NB4 (cell line): ENCODE measurements at regions not wholly inside any gene's neighbourhood (a gene's known extent, or its start where the extent isn't known, plus 50 kb on each side); places are given as distances from the start of the nearest gene placed in this dataset.

ENCODE experiments used
- MAX ChIP-seq: IDR thresholded peaks from 2 replicates; pipeline ENCODE4 v1.6.1; 2011; ENCODE audit warnings: low read depth, low read length
- MYC ChIP-seq: IDR thresholded peaks from 2 replicates; pipeline ENCODE4 v1.6.1; 2011; ENCODE audit warnings: low read depth, low read length
- POLR2A ChIP-seq: IDR thresholded peaks from 2 replicates; pipeline ENCODE4 v1.6.1; 2011; ENCODE audit warnings: mild to moderate bottlenecking; ENCODE audit not compliant: insufficient read length; ENCODE audit errors: extremely low read depth
- TF ChIP-seq, protein P1 (sequence below): IDR thresholded peaks from one replicate; pipeline ENCODE4 v1.5.1; 2012; ENCODE audit warnings: low read depth, low read length

DNA sequence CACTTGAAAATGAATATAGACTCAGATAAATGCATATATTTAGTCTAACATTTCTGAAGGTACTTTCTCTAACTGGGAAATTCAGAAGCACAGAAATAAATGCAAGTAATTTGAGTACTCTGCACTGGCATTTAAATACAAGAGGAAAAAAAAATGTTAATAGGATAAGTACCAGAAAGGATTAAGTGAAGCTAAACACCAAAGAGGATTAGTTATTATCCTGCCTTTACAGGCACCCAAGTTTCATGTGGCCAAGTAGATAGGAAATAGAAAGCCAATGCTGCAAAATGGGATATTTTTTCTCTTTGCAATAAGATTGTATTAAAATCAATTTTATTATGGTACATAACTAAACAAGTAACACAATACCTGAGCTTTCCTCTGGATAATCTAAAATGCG, 762.5 kb downstream of the PCDH7 start:
- TF ChIP-seq, protein P1, sequence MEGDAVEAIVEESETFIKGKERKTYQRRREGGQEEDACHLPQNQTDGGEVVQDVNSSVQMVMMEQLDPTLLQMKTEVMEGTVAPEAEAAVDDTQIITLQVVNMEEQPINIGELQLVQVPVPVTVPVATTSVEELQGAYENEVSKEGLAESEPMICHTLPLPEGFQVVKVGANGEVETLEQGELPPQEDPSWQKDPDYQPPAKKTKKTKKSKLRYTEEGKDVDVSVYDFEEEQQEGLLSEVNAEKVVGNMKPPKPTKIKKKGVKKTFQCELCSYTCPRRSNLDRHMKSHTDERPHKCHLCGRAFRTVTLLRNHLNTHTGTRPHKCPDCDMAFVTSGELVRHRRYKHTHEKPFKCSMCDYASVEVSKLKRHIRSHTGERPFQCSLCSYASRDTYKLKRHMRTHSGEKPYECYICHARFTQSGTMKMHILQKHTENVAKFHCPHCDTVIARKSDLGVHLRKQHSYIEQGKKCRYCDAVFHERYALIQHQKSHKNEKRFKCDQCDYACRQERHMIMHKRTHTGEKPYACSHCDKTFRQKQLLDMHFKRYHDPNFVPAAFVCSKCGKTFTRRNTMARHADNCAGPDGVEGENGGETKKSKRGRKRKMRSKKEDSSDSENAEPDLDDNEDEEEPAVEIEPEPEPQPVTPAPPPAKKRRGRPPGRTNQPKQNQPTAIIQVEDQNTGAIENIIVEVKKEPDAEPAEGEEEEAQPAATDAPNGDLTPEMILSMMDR, result no peak
- no peak for TF ChIP-seq POLR2A
- no peak for TF ChIP-seq MYC
- no peak for TF ChIP-seq MAX
